Fibroblast of lung (primary cell): ENCODE measurements at regions not wholly inside any gene's neighbourhood (a gene's known extent, or its start where the extent isn't known, plus 50 kb on each side); places are given as distances from the start of the nearest gene placed in this dataset.

Source experiments
- DNase-seq, 2 donors: peaks; one replicate each; pipeline versions ENCODE4 v3.0.0 to v3.0.0-alpha.2; 2010; ENCODE audit warnings: low read depth in 2 of 2
- H2AFZ ChIP-seq: 2 replicates; pipeline ENCODE4 v1.5.1; 2012; ENCODE audit warnings: low read length, control low read depth, inconsistent platforms
- H3K27ac ChIP-seq: 2 replicates; pipeline ENCODE4 v1.5.1; 2011; ENCODE audit warnings: low read length, control low read depth; ENCODE audit not compliant: insufficient read depth
- H3K27me3 ChIP-seq: 2 replicates; pipeline ENCODE4 v1.5.1; 2011; ENCODE audit warnings: mild to moderate bottlenecking, low read length; ENCODE audit not compliant: control insufficient read depth, insufficient read depth
- H3K36me3 ChIP-seq: 2 replicates; pipeline ENCODE4 v1.5.1; 2011; ENCODE audit warnings: low read length; ENCODE audit not compliant: control insufficient read depth, insufficient read depth
- H3K4me1 ChIP-seq: 2 replicates; pipeline ENCODE4 v1.5.1; 2011; ENCODE audit warnings: low read length; ENCODE audit not compliant: control insufficient read depth, insufficient read depth; ENCODE audit errors: extremely low read depth
- H3K4me2 ChIP-seq: 2 replicates; pipeline ENCODE4 v1.5.1; 2011; ENCODE audit warnings: low read length, control low read depth; ENCODE audit not compliant: insufficient read depth; ENCODE audit errors: extremely low read depth
- H3K4me3 ChIP-seq, 4 experiments: fragments of 200-600 bp in 1 of 4; sonication (generic) in 1 of 4; replicated peaks in 1 of 4; 2 replicates each; pipeline ENCODE4 v1.5.1; 2011 to 2016; ENCODE audit warnings: low read length in 4 of 4, low read depth in 3 of 4, mild to moderate bottlenecking in 3 of 4, control low read depth in 2 of 4, inconsistent platforms in 1 of 4, mixed read lengths in 1 of 4; ENCODE audit not compliant: insufficient read depth in 1 of 4; ENCODE audit errors: control extremely low read depth in 1 of 4
- H3K79me2 ChIP-seq: 2 replicates; pipeline ENCODE4 v1.5.1; 2012; ENCODE audit warnings: mild to moderate bottlenecking, low read length, inconsistent platforms; ENCODE audit not compliant: control insufficient read depth, insufficient read depth
- H3K9ac ChIP-seq: 2 replicates; pipeline ENCODE4 v1.5.1; 2011; ENCODE audit warnings: mild to moderate bottlenecking, low read length, control low read depth; ENCODE audit not compliant: insufficient read depth
- H3K9me3 ChIP-seq: 2 replicates; pipeline ENCODE4 v1.5.1; 2012; ENCODE audit warnings: low read depth, low read length; ENCODE audit not compliant: control insufficient read depth, insufficient read depth
- H4K20me1 ChIP-seq: 2 replicates; pipeline ENCODE4 v1.5.1; 2011; ENCODE audit warnings: low read length; ENCODE audit not compliant: control insufficient read depth, insufficient read depth; ENCODE audit errors: extremely low read depth
- CTCF ChIP-seq, 2 donors: IDR thresholded peaks in 1 of 2; conservative IDR thresholded peaks in 1 of 2; 1 replicate in 1 of 2; 2 replicates in 1 of 2; pipeline ENCODE4 v1.5.1; 2011 to 2012; ENCODE audit warnings: low read length in 2 of 2, control low read depth in 1 of 2, inconsistent platforms in 1 of 2, low read depth in 1 of 2, mild to moderate bottlenecking in 1 of 2
- EZH2 ChIP-seq: IDR thresholded peaks from 2 replicates; pipeline ENCODE4 v1.5.1; 2012; ENCODE audit warnings: low read length, control low read depth, mild to moderate bottlenecking; ENCODE audit errors: missing control alignments

GRCh38 chr5:68766952-68767464 is 326.8 kb upstream of the SLC30A5 start:
- Histone ChIP-seq H3K27ac (no peak overlapping the region), H3K4me3 (no peak overlapping the region), H3K9me3 (no peaks in the 10 kb centered on the region), H3K36me3 (no peaks in the 10 kb centered on the region), H3K27me3 (no peaks in the 10 kb centered on the region), H3K4me2 (no peak overlapping the region), H3K79me2 (no peaks in the 10 kb centered on the region), H2AFZ (no peak overlapping the region), H3K9ac (no peak overlapping the region), H4K20me1 (no peaks in the 10 kb centered on the region), H3K4me1 (no peaks in the 10 kb centered on the region)
- no peak for TF ChIP-seq EZH2
- no peak for TF ChIP-seq CTCF (conservative IDR thresholded peaks at IDR 0.05 in 1 of 2, IDR thresholded peaks at IDR 0.05 in 1 of 2; ENCODE audit: low read depth in 1 of 2, low read length in 2 of 2)
- no peak for DNase-seq

GRCh38 chr5:68770551-68770950 is 323.3 kb upstream of the SLC30A5 start:
- Histone ChIP-seq H3K27me3 (no peaks in the 10 kb centered on the region), H3K4me3 (no peak overlapping the region), H3K36me3 (no peaks in the 10 kb centered on the region), H3K4me2 (no peak overlapping the region), H3K9me3 (no peaks in the 10 kb centered on the region), H3K27ac (no peak overlapping the region), H3K9ac (no peak overlapping the region), H3K79me2 (no peaks in the 10 kb centered on the region), H2AFZ (no peak overlapping the region), H3K4me1 (no peaks in the 10 kb centered on the region), H4K20me1 (no peaks in the 10 kb centered on the region)
- DNase-seq, result no peak
- TF ChIP-seq EZH2 (no peak), CTCF (conservative IDR thresholded peaks at IDR 0.05 in 1 of 2, IDR thresholded peaks at IDR 0.05 in 1 of 2; ENCODE audit: low read depth in 1 of 2, low read length in 2 of 2) (no peak)

DNA sequence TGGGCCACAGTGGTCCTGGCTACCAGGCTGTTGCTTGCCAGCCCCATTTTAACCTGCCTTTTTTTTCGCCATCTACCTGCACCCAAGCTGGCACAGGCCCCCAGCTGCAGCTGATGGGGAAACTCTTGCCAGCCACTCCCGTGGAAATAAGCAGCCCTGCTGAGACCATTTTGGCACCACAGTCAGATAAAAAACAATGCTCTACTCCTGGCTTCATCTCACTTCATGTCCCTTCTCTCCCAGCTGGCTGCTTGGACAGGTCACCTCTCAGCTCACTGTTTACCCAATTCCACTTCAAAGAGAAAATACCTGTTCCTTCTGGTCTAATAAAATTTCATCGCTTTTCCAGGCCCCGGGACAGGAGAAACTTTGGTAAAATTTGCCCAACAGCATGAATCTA is 322.6 kb upstream of the SLC30A5 start:
- Histone ChIP-seq H4K20me1 (no peaks in the 10 kb centered on the region), H3K36me3 (no peaks in the 10 kb centered on the region), H3K27ac (no peak overlapping the region), H3K27me3 (no peaks in the 10 kb centered on the region), H3K4me2 (no peak overlapping the region), H3K9ac (no peak overlapping the region), H3K79me2 (no peaks in the 10 kb centered on the region), H3K9me3 (no peaks in the 10 kb centered on the region), H2AFZ (no peak overlapping the region), H3K4me3 (no peak overlapping the region), H3K4me1 (no peaks in the 10 kb centered on the region)
- no peak for DNase-seq
- TF ChIP-seq CTCF (conservative IDR thresholded peaks at IDR 0.05 in 1 of 2, IDR thresholded peaks at IDR 0.05 in 1 of 2; ENCODE audit: low read depth in 1 of 2, low read length in 2 of 2), result no peak
- TF ChIP-seq EZH2, result no peak
